GM12865 (cell line): ENCODE measurements at regions not wholly inside any gene's neighbourhood (a gene's known extent, or its start where the extent isn't known, plus 50 kb on each side); places are given as distances from the start of the nearest gene placed in this dataset.

ENCODE experiments used
- DNase-seq: peaks from one replicate; pipeline ENCODE4 v3.0.0; 2010; ENCODE audit warnings: low read depth
- H3K4me3 ChIP-seq: 2 replicates; pipeline ENCODE4 v1.5.1; 2011; ENCODE audit warnings: mild to moderate bottlenecking, low read depth, low read length, control low read depth
- CTCF ChIP-seq: IDR thresholded peaks from 2 replicates; pipeline ENCODE4 v1.5.1; 2011; ENCODE audit warnings: low read length, control low read depth, low read depth, inconsistent platforms; ENCODE audit not compliant: insufficient read depth; ENCODE audit errors: missing control alignments

- no peak overlapping the region for H3K4me3 ChIP-seq
- DNase-seq: no peak
- TF ChIP-seq CTCF: no peak
These were observed 727.2 kb upstream of the ADGRL2 start for GRCh38 chr1:81073580-81073979.

DNA sequence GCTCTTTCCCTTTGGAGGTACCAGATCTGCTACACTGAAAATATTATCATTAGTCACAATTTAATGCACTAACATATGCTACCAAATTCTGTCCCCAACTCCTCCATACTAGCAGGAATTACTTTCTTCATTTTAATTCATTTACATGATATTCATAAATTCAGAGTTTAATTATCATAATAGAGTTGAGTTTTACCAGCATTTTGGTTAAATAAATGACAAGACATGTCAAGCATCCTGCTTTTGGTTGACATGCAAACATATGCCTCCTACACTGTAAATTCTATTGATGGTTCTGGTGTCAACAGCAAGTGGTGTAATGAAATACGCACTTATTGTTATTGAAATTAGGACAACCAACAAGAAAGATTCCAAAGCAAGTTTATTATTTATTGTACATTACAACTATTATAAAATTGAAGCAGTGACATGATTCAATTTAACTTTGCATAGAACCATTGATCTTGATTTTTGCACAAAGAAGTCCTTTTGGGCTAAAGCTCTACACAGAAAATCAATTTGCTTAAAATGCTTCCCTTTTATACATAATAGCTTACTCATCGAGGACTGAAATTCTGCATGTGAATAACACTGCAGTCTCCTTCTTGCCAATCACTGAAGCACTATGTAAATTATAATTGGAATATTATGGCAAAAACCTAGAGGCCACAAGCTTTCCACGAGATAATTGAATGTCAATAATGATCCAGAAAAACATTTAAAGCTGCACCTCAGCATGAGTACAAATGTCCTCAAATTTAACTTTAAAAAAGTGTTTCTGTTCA is 728.6 kb upstream of the ADGRL2 start:
- no peak for TF ChIP-seq CTCF
- H3K4me3 ChIP-seq: no peak overlapping the region
- no peak for DNase-seq

- DNase-seq: no peak
- H3K4me3 ChIP-seq: no peak overlapping the region
- TF ChIP-seq CTCF: no peak
These were observed 729.5 kb upstream of the ADGRL2 start for GRCh38 chr1:81071072-81071858.

DNA sequence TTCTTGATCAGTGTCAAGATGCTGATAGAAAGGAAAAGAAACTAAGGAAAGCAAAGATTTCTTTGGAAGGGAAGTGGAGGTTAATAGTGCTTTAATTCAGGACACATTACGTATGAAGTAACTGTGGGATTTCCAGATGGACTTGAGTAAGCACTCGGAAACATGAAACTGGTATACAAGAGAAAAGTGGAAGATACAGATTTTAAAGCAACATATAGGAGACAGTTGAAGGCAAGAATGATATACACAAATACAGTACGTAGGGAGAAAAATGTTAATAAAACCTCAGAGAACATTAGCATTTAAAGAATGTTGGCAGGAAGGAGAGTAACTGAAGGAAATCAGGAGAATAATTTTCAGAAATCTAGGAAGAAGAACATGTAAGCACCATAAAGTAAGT is 730.9 kb upstream of the ADGRL2 start:
- no peak for TF ChIP-seq CTCF
- DNase-seq: no peak

GRCh38 chr1:81068726-81069125 is 732.0 kb upstream of the ADGRL2 start:
- no peak for TF ChIP-seq CTCF
- DNase-seq: no peak
- H3K4me3 ChIP-seq: no peak overlapping the region

More for the DNA sequence above, 730.9 kb upstream of the ADGRL2 start:
- no peak overlapping the region for H3K4me3 ChIP-seq

GRCh38 chr1:81053826-81054225 is 746.9 kb upstream of the ADGRL2 start:
- no peak overlapping the region for H3K4me3 ChIP-seq
- no peak for DNase-seq
- no peak for TF ChIP-seq CTCF
